ENCODE measurements at regions not wholly inside any gene's neighbourhood (a gene's known extent, or its start where the extent isn't known, plus 50 kb on each side); places are given as distances from the start of the nearest gene placed in this dataset.
"Not testable (repeated sequence)": the region's sequence is repeated elsewhere in the genome, so short reads cannot be mapped to it uniquely, and the experiment has no call there.

DNA sequence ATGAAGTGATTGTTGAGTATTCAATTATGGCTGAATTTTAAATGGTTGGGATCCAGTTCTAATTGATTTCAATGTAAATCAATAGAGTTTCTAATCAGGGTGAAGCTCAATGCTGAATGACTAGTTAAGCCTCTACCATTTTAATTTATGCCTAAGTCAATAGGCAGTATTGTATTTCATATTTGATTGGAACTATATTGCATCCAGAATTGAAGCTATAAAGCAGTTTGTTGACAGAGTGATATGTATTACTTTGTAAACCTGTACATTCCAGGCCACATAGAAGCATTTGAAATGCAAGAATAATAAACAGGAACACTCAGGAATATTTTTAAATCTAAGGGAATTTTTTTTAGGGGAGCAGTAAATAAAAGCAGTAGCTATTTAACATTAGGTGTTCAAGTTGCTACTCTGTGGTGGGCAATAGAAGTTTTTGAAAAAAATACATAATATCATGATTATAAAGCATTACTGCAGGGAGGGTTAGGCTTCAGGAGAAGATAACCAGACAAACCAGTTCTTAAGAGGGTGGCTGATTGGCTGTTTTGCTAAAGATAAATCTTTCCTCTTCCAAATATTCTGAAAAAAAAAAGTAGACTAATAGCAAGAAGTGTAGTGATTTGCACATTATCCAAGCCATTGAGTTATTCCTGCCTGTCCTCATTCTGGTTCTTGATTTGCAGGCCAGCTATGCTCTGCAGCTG, 492.0 kb upstream of the MEF2C start:
- DNase-seq, result no peak

DNA sequence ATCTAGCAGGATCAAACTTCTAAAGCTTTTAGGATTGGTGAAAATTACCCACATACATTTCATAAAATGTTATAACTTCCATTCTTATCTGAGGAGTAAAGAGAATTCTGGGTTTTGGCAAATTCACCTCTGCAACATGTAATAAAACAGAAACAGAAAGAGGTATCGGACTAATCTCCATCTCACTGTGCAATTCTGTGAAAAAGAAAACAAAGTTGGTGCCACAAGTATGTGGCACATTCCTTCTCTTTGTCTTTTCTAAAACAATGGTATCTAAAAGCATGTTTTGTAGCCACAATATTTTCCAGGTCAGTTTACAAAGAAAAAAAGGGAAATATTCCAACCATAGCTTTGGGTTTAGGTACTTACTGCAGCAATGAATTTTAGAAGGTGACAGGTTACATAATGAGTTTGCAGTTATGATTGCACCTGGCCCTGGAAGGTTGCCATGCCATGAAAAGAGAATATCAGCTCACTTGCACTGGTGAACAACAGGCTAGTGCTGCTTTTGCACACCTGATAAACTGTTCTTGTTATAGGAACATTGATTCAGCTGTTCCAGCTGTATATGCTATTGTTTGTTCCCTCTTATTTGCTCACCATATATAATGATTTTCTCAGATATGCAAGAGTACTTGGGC, 491.3 kb upstream of the MEF2C start:
- no peak for DNase-seq

GRCh38 chr5:89372176-89372575, 489.2 kb upstream of the MEF2C start:
- DNase-seq, result no peak

GRCh38 chr5:89371646-89372045, 488.7 kb upstream of the MEF2C start:
- no peak for DNase-seq

GRCh38 chr5:89359046-89359445, 476.1 kb upstream of the MEF2C start:
- DNase-seq, result no peak

DNA sequence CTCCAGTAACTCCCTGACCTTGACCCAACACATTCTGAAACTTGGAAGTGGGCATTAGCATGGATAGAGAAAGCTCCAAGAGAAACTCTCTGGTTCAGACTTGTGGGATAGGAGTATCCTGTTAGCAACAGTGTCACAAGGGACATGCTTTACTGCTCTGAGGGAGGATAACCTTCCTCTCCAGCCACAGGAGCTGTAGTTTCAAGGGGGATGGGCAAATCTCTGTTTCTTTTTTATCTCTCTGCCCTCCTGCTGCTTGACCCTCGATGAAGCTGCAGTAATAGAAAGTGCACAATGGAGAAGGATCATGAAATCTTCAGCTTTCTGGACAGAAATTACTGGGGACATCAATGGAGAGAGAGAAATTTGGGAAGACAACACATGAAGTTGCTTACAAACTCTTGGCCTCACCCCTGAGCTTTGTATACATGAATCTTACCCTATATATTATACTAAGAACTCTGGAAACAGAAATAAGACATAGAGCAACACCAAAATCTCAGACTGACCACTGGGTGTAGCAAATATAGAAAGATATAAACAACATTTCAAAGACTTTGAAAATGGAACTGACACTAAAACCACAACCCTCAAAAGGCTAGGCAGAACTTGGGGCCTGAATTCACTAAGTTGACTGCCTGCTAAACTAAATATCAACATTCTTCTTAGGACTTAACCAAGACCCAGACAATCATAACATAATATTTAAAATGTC, 471.0 kb upstream of the MEF2C start:
- no peak for DNase-seq

- DNase-seq, result no peak
These were observed 469.0 kb upstream of the MEF2C start for GRCh38 chr5:89351975-89352374.

DNA sequence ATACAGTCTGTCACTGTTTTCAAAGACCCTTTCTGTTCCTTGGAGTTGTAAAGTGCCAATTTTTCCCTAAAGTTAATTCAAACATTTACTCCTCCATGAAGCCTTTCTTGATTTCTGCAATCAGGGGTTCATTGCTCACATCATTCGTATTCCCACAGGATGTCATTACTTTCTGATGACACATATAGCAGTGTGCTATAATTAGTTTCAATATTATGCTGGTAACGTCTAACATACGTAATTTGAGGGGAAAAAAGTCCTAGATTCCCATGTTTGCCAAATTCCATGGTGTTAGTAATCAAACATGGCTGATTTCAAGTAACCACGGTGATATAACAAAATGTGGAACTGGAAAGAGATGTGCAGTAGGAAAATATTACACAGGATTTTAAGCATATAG, 468.2 kb upstream of the MEF2C start:
- DNase-seq, result no peak

GRCh38 chr5:89350684-89351083, 467.7 kb upstream of the MEF2C start:
- DNase-seq, result no peak

DNA sequence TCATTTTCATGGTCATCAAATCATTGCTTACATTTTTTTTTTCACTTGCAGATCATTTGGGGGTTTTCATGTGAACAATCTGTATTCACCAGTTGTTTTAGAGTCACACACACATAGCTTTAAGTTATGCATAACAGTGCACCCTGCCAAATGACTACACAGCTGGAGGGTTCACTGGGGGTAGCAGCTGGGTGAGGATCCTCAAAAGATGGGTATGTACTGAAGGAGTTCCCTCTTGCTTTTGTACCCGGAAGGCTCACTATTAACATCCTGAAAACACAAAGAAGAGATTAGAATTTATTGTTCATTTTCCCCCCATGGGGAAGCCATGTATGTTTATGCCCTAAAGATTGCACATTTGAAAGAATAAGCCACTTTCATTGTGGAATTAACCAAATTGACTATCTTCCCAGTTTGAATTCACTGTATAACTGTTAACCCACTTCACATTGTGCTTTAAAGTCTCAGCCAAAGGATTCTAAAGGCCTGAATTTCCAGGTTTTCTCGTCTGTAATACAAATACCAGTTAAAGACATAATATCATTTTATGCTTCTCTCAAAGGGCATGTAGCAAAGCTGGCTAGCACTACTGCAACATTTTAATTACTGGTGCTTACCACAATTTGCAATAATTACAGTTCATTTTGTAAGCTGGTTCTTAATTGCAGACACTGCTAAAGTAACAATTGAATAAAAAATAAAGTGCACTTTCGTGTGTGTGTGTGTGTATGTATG, 466.4 kb upstream of the MEF2C start:
- DNase-seq, result no peak

DNA sequence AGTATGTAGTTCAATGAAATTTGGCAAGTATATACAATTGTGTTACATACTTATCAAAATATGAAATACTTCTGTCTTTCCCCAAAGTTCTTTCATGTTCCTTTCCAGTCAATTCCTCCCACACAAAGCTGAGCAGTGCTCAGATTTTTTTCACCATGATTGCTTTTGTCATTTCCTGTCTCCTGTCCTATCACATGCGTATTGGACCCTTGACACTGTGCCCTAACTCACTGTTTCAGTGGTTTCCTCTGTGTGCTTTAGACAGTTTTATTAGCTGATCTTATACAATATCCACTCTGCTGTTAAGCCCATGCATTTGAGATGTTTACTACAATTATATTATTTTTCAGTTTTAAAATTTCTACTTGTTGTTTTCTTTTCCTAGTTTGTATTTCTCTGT, 463.6 kb upstream of the MEF2C start:
- DNase-seq, result no peak

DNA sequence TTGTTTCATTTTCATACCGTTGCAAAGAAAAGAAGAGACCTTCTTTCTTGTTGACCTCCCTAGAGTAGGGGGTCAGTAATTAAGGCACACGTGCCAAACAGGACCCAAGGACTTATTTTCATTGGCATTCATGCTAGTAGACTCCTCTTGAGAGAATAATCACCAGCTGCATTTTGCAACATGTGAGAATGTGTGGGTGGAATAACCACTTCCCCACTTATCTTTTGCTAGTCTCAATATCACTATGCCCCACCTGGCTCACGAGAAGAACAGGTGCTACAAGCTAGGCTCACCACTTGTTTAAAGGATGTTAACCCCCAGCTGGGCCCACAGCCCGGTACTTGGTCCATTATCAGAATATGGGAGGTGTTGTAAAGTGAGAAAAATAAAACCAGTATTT, 460.7 kb upstream of the MEF2C start:
- peak in 1 of 2 donors; percentile 36 for DNase-seq

GRCh38 chr5:89342106-89342876, 459.3 kb upstream of the MEF2C start:
- DNase-seq, result no peak

GRCh38 chr5:89338935-89339334, 456.0 kb upstream of the MEF2C start:
- DNase-seq, result no peak

GRCh38 chr5:89336111-89336510, 453.1 kb upstream of the MEF2C start:
- DNase-seq, result no peak

GRCh38 chr5:89330140-89330539, 447.2 kb upstream of the MEF2C start:
- DNase-seq, result no peak

DNA sequence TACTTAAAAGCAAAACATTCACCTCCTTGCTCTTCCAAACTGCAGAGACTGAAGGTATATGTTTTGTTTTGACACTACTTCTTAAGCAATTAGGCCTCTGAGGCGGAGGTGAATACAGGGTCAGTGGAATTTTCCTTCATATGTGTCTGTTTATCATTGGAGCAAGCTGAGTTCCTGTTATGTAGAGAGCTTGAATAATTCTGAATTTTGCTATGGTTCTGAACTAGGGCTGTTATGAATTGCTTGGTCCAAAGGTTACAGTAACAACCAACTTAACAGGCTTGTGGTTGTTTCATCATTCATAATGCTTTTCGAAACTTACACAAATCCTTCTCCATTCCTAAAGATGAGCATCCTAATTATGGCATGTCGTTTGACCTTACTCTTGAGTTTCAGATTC, 444.6 kb upstream of the MEF2C start:
- no peak for DNase-seq

DNA sequence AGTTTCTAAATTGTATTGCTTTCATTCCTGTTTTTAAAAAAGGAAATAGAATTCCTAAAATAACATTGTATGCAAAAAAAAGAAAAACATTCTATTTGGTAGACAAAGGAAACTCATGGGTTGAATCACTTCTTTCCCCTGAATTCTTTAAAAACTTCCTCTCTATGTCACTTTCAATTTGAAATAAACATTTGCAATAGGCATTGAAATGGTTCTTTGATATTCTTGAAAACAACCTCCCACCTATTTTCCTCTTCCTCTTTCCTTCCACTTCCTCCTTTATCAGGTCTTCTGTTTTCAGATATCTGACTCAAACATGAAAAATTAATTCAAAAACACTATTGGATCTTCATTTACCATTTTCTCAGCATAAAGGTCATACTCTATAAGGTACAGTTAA, 442.0 kb upstream of the MEF2C start:
- DNase-seq, result no peak

GRCh38 chr5:89320421-89321277, 437.7 kb upstream of the MEF2C start:
- DNase-seq, result no peak

DNA sequence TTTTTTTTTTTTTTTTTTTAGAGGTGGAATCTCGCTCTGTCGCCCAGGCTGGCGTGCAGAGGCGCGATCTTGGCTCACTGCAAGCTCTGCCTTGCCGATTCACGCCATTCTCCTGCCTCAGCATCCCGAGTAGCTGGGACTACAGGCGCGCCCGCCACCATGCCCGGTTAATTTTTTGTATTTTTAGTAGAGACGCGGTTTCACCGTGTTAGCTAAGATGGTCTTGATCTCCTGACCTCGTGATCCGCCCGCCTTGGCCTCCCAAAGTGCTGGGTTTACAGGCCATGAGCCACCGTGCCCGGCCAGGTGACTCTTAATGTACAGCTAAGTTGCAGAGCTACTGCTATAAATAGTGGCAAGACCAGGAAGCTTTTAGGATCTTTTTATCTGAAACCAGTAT, 434.9 kb upstream of the MEF2C start:
- not testable (repeated sequence) for DNase-seq

GRCh38 chr5:89315286-89316100, 432.5 kb upstream of the MEF2C start:
- no peak for DNase-seq

Data from CD4-positive, alpha-beta T cell treated with Interleukin-1 beta for 1 hour (primary cell).